HEK293T (cell line): ENCODE measurements at regions not wholly inside any gene's neighbourhood (a gene's known extent, or its start where the extent isn't known, plus 50 kb on each side); places are given as distances from the start of the nearest gene placed in this dataset.

Experiments
- ARNT ChIP-seq: fragments of 450-650 bp; IDR thresholded peaks from 2 replicates; pipeline ENCODE4 v1.6.1; 2017; ENCODE audit warnings: mild to moderate bottlenecking
- BHLHE40 ChIP-seq: fragments of 450-650 bp; IDR thresholded peaks from 2 replicates; pipeline ENCODE4 v1.6.1; 2016; ENCODE audit warnings: mild to moderate bottlenecking, moderate library complexity, borderline replicate concordance
- FOXA1 ChIP-seq: fragments of 450-650 bp; IDR thresholded peaks from 2 replicates; pipeline ENCODE4 v1.6.1; 2016; ENCODE audit warnings: mild to moderate bottlenecking
- FOXK2 ChIP-seq: fragments of 450-650 bp; IDR thresholded peaks from 2 replicates; pipeline ENCODE4 v1.6.1; 2016; ENCODE audit warnings: mild to moderate bottlenecking
- FOXM1 ChIP-seq: fragments of 450-650 bp; IDR thresholded peaks from 2 replicates; pipeline ENCODE4 v1.6.1; 2017; ENCODE audit warnings: mild to moderate bottlenecking, borderline replicate concordance
- HDGF ChIP-seq: fragments of 450-650 bp; IDR thresholded peaks from 2 replicates; pipeline ENCODE4 v1.6.1; 2017; ENCODE audit warnings: antibody characterized with exemption, borderline replicate concordance
- L3MBTL2 ChIP-seq: fragments of 450-650 bp; conservative IDR thresholded peaks from 2 replicates; pipeline ENCODE4 v1.6.1; 2016; ENCODE audit warnings: mild to moderate bottlenecking
- LEF1 ChIP-seq: fragments of 450-650 bp; IDR thresholded peaks from 2 replicates; pipeline ENCODE4 v1.6.1; 2017; ENCODE audit warnings: mild to moderate bottlenecking, borderline replicate concordance
- NFRKB ChIP-seq: fragments of 450-650 bp; IDR thresholded peaks from 2 replicates; pipeline ENCODE4 v1.6.1; 2016; ENCODE audit warnings: mild to moderate bottlenecking, moderate library complexity
- SP1 ChIP-seq: fragments of 450-650 bp; IDR thresholded peaks from 2 replicates; pipeline ENCODE4 v1.6.1; 2017
- SUZ12 ChIP-seq: fragments of 450-650 bp; IDR thresholded peaks from 2 replicates; pipeline ENCODE4 v1.6.1; 2016; ENCODE audit warnings: mild to moderate bottlenecking
- TARDBP ChIP-seq: fragments of 450-650 bp; IDR thresholded peaks from 2 replicates; pipeline ENCODE4 v1.6.1; 2016
- ZNF384 ChIP-seq: fragments of 450-650 bp; IDR thresholded peaks from 2 replicates; pipeline ENCODE4 v1.6.1; 2016

GRCh38 chr13:33349986-33350826, 64.7 kb upstream of the STARD13 start:
- no peak for TF ChIP-seq FOXM1
- TF ChIP-seq ARNT = no peak
- no peak for TF ChIP-seq BHLHE40
- TF ChIP-seq ZNF384 = no peak
- no peak for TF ChIP-seq SP1
- no peak for TF ChIP-seq SUZ12
- no peak for TF ChIP-seq NFRKB
- no peak for TF ChIP-seq TARDBP
- TF ChIP-seq FOXA1 = no peak
- TF ChIP-seq FOXK2 = no peak
- TF ChIP-seq L3MBTL2 = peak; percentile 24; the same call in 1 of the 2 replicates
- TF ChIP-seq HDGF = no peak
- TF ChIP-seq LEF1 = no peak
